Thyroid gland (tissue), 4 donors: ENCODE measurements at regions not wholly inside any gene's neighbourhood (a gene's known extent, or its start where the extent isn't known, plus 50 kb on each side); places are given as distances from the start of the nearest gene placed in this dataset.

ENCODE experiments used
- DNase-seq, 2 donors: peaks; one replicate each; pipeline ENCODE4 v3.0.0-alpha.2; 2019
- H3K27ac ChIP-seq, 3 donors: fragments of 200-600 bp; sonication (generic); 1 replicate in 2 of 3; 2 replicates in 1 of 3; pipeline ENCODE4 v1.5.1; 2016 to 2019; ENCODE audit warnings: mild to moderate bottlenecking in 1 of 3, moderate library complexity in 1 of 3
- H3K27me3 ChIP-seq: fragments of 200-600 bp; sonication (generic); one replicate; pipeline ENCODE4 v1.5.1; 2019
- H3K36me3 ChIP-seq, 2 donors: fragments of 200-600 bp; sonication (generic); one replicate each; pipeline ENCODE4 v1.5.1; 2016 to 2019
- H3K4me1 ChIP-seq, 2 donors: fragments of 200-600 bp; sonication (generic); one replicate each; pipeline ENCODE4 v1.5.1; 2017 to 2019
- H3K4me3 ChIP-seq, 3 donors: fragments of 200-600 bp; sonication (generic); replicated peaks in 1 of 3; 1 replicate in 2 of 3; 2 replicates in 1 of 3; pipeline ENCODE4 v1.5.1; 2016; ENCODE audit warnings: mild to moderate bottlenecking in 1 of 3
- H3K9me3 ChIP-seq: fragments of 200-600 bp; sonication (generic); one replicate; pipeline ENCODE4 v1.5.1; 2017
- CTCF ChIP-seq, 6 experiments: fragments of 200-600 bp in 3 of 6; fragments of 450-650 bp in 3 of 6; sonication (generic) in 3 of 6; IDR thresholded peaks; one replicate each; pipeline ENCODE4 v1.5.1; 2016 to 2019; ENCODE audit warnings: antibody characterized with exemption in 6 of 6, mild to moderate bottlenecking in 2 of 6, inconsistent platforms in 1 of 6, moderate library complexity in 1 of 6
- POLR2A ChIP-seq, 2 donors: fragments of 450-650 bp; IDR thresholded peaks; one replicate each; pipeline ENCODE4 v1.6.1; 2017; ENCODE audit warnings: antibody characterized with exemption in 2 of 2, mild to moderate bottlenecking in 2 of 2, moderate library complexity in 1 of 2
- WGBS, 2 donors: methylation state at CpG; one replicate each; pipeline ENCODE4 v1.1.5; 2017; 5-methylcytosine and 5-hydroxymethylcytosine counted together
- intact Hi-C: fragments of 100-400 bp; cut with DNase I; formaldehyde crosslinking; loops from one replicate; pipeline ENCODE4 v1.15.1; 2023

DNA sequence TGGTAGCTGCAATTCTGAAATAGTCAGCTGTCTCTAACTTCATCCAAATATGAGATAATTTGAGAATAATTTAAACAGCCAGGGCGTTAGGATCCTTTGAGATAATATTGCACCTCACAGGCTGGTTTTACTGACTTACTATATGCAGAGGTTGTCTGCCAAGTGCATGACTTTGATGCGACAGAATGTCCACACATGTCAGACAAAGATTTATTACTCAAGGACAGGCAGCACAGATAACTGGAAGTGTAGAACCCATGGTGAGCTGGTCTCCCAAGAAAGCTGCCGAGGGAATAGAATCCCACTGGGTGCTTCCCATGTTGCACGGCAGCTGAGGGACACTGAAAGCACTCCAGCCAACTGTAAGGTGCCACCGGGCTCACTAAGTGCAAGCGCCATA lies 166.2 kb upstream of the GALNTL6 start:
- Histone ChIP-seq H3K27ac (no peak overlapping the region), H3K36me3 (no peaks in the 10 kb centered on the region), H3K9me3 (no peaks in the 10 kb centered on the region), H3K27me3 (no peaks in the 10 kb centered on the region), H3K4me1 (no peaks in the 10 kb centered on the region), H3K4me3 (no peak overlapping the region)
- TF ChIP-seq CTCF (IDR thresholded peaks at IDR 0.05) = no peak
- intact Hi-C loops = no loop called here
- 83 to 89% methylated on average over 6 of the region's 6 CpGs for WGBS, 2 donors
- no peak for DNase-seq

DNA sequence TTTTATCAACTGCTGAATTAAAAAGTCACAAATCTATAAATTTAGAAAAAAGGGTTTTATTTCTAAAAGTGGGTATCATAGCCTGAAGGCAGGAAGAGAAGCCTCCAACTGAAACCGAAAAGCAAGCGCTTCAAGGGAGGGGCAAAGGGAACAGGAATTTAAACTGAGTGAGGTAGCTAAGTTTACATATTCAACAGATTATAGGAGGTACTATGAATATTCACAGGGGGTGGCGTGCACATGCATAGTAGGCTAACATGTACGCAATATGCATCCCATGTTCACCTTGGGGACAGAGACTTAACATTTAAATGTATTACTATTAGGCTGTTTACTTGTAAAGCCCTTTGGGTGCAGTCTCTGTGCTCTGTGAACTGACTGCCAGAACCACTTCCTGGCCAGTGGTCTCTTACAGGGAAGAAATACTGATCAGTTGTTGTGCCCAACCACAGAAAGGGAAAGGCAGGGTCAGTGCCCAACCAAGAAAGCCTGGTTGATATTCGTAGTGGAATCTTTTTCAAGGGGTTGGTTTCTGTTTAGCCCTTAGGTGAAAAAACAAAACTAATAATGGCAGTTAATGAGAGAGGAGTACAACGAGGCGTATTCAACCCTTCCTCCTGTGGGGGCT lies 168.7 kb upstream of the GALNTL6 start:
- Histone ChIP-seq H3K4me1 (no peaks in the 10 kb centered on the region), H3K27me3 (no peaks in the 10 kb centered on the region), H3K27ac (no peak overlapping the region), H3K4me3 (no peak overlapping the region), H3K36me3 (no peaks in the 10 kb centered on the region), H3K9me3 (no peaks in the 10 kb centered on the region)
- 70 to 79% methylated on average over 7 of the region's 7 CpGs for WGBS, 2 donors
- intact Hi-C loops = no loop called here
- no peak for TF ChIP-seq POLR2A (IDR thresholded peaks at IDR 0.05)
- no peak for TF ChIP-seq CTCF (IDR thresholded peaks at IDR 0.05)
- no peak for DNase-seq

- 72 to 80% methylated on average over 5 of the region's 5 CpGs for WGBS, 2 donors
- no peaks in the 10 kb centered on the region for H3K4me1 ChIP-seq
- H3K9me3 ChIP-seq = no peaks in the 10 kb centered on the region
- DNase-seq = no peak
- TF ChIP-seq POLR2A (IDR thresholded peaks at IDR 0.05) (no peak), CTCF (IDR thresholded peaks at IDR 0.05) (no peak)
- H3K27me3 ChIP-seq = no peaks in the 10 kb centered on the region
- H3K27ac ChIP-seq = no peak overlapping the region
- H3K36me3 ChIP-seq = no peaks in the 10 kb centered on the region
- no peak overlapping the region for H3K4me3 ChIP-seq
- intact Hi-C loops = no loop called here
These were observed 173.7 kb upstream of the GALNTL6 start for GRCh38 chr4:171639540-171639939.

DNA sequence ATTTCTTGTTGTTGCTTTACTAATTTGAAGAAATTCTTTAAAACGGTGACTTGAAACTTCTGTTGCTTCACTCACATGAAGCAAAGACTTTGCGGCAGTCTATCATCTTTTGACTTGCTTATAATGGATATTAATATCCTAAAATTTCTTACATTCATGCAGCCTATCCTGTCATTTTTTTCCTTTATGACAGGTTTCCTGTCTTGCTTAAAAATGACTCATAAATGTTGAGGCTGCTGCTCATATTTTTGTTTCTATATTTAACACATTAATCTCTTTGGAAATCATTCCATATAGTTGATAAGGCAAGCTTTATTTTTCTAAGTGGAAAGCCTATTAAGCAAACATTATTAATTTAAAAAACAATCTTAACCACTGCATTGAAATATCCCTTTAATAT lies 176.6 kb upstream of the GALNTL6 start:
- no peaks in the 10 kb centered on the region for H3K27me3 ChIP-seq
- no peak for TF ChIP-seq POLR2A (IDR thresholded peaks at IDR 0.05)
- TF ChIP-seq CTCF (IDR thresholded peaks at IDR 0.05) = no peak
- intact Hi-C loops = no loop called here
- no peaks in the 10 kb centered on the region for H3K4me1 ChIP-seq
- H3K36me3 ChIP-seq = no peaks in the 10 kb centered on the region
- no peak overlapping the region for H3K27ac ChIP-seq
- WGBS, 2 donors = 79 to 80% methylated on average over 2 of the region's 2 CpGs
- no peaks in the 10 kb centered on the region for H3K9me3 ChIP-seq
- DNase-seq = no peak
- H3K4me3 ChIP-seq = no peak overlapping the region

GRCh38 chr4:171629737-171630136 lies 183.5 kb upstream of the GALNTL6 start:
- Histone ChIP-seq H3K4me3 (no peak overlapping the region), H3K4me1 (no peaks in the 10 kb centered on the region), H3K36me3 (no peaks in the 10 kb centered on the region), H3K27me3 (no peaks in the 10 kb centered on the region), H3K27ac (no peak overlapping the region), H3K9me3 (no peaks in the 10 kb centered on the region)
- WGBS, 2 donors = 89 to 92% methylated on average over 18 of the region's 18 CpGs
- intact Hi-C loops = no loop called here
- no peak for TF ChIP-seq POLR2A (IDR thresholded peaks at IDR 0.05)
- no peak for DNase-seq

- H3K9me3 ChIP-seq = no peaks in the 10 kb centered on the region
- intact Hi-C loops = no loop called here
- H3K36me3 ChIP-seq = no peaks in the 10 kb centered on the region
- H3K27me3 ChIP-seq = no peaks in the 10 kb centered on the region
- H3K4me3 ChIP-seq = no peak overlapping the region
- DNase-seq = no peak
- no peaks in the 10 kb centered on the region for H3K4me1 ChIP-seq
- TF ChIP-seq CTCF (IDR thresholded peaks at IDR 0.05) (no peak), POLR2A (IDR thresholded peaks at IDR 0.05) (no peak)
- WGBS, 2 donors = 81 to 91% methylated on average over 3 of the region's 3 CpGs
- no peak overlapping the region for H3K27ac ChIP-seq
These were observed 184.0 kb upstream of the GALNTL6 start for GRCh38 chr4:171629182-171629581.
